HL-60 (cell line): ENCODE measurements at regions not wholly inside any gene's neighbourhood (a gene's known extent, or its start where the extent isn't known, plus 50 kb on each side); places are given as distances from the start of the nearest gene placed in this dataset.

Experiments used
- CTCF ChIP-seq: IDR thresholded peaks from one replicate; pipeline ENCODE4 v1.5.1; 2011; ENCODE audit warnings: low read length, control low read depth, inconsistent platforms; ENCODE audit not compliant: insufficient read depth
- GABPA ChIP-seq: IDR thresholded peaks from 2 replicates; pipeline ENCODE4 v1.6.1; 2012; ENCODE audit warnings: low read depth
- POLR2AphosphoS5 ChIP-seq: IDR thresholded peaks from 2 replicates; pipeline ENCODE4 v1.6.1; 2012; ENCODE audit warnings: low read depth
- SPI1 ChIP-seq: IDR thresholded peaks from 2 replicates; pipeline ENCODE4 v1.6.1; 2012; ENCODE audit warnings: low read depth, mild to moderate bottlenecking, borderline replicate concordance
- TF ChIP-seq, protein P1 (sequence below): IDR thresholded peaks from 2 replicates; pipeline ENCODE4 v1.6.1; 2012; ENCODE audit warnings: low read depth; ENCODE audit not compliant: insufficient replicate concordance

DNA sequence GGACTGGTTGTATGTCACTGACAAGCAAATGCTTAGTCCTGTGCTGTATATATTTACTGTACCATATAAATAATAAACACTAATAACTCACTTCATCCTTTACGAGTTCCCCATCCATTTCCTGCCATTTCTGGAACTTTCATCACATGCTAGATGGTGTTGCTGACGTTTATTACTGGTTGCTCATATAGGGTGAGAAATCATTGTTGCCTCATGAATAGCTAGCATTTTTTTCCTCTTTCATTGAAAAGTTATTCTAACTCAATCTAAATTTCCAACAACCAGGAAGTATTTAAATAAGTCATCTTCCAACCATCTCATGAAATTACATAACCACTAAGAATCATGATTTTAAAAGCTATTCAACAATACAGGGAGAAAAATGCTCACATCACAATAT lies 88.6 kb upstream of the RCN1 start:
- TF ChIP-seq CTCF (no peak), GABPA (no peak), POLR2AphosphoS5 (no peak), SPI1 (no peak)
- TF ChIP-seq, protein P1, sequence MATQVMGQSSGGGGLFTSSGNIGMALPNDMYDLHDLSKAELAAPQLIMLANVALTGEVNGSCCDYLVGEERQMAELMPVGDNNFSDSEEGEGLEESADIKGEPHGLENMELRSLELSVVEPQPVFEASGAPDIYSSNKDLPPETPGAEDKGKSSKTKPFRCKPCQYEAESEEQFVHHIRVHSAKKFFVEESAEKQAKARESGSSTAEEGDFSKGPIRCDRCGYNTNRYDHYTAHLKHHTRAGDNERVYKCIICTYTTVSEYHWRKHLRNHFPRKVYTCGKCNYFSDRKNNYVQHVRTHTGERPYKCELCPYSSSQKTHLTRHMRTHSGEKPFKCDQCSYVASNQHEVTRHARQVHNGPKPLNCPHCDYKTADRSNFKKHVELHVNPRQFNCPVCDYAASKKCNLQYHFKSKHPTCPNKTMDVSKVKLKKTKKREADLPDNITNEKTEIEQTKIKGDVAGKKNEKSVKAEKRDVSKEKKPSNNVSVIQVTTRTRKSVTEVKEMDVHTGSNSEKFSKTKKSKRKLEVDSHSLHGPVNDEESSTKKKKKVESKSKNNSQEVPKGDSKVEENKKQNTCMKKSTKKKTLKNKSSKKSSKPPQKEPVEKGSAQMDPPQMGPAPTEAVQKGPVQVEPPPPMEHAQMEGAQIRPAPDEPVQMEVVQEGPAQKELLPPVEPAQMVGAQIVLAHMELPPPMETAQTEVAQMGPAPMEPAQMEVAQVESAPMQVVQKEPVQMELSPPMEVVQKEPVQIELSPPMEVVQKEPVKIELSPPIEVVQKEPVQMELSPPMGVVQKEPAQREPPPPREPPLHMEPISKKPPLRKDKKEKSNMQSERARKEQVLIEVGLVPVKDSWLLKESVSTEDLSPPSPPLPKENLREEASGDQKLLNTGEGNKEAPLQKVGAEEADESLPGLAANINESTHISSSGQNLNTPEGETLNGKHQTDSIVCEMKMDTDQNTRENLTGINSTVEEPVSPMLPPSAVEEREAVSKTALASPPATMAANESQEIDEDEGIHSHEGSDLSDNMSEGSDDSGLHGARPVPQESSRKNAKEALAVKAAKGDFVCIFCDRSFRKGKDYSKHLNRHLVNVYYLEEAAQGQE = no peak
